A549 (cell line): ENCODE measurements at regions not wholly inside any gene's neighbourhood (a gene's known extent, or its start where the extent isn't known, plus 50 kb on each side); places are given as distances from the start of the nearest gene placed in this dataset.

Source experiments
- CBX2 ChIP-seq: fragments of 200-600 bp; sonication (generic); IDR thresholded peaks from 2 replicates; pipeline ENCODE4 v1.6.1; 2016; ENCODE audit warnings: low read depth, mild to moderate bottlenecking, borderline replicate concordance
- EP300 ChIP-seq, 2 experiments: fragments of >200 bp; sonication (Bioruptor Twin); formaldehyde crosslinking; IDR thresholded peaks; 2 replicates in 1 of 2; 3 replicates in 1 of 2; pipeline ENCODE4 v1.6.1; 2016 to 2017
- KDM1A ChIP-seq: fragments of 200-600 bp; sonication (generic); IDR thresholded peaks from 2 replicates; pipeline ENCODE4 v1.6.1; 2016; ENCODE audit warnings: low read depth, mild to moderate bottlenecking
- PHF8 ChIP-seq: fragments of 200-600 bp; sonication (generic); IDR thresholded peaks from 2 replicates; pipeline ENCODE4 v1.6.1; 2016; ENCODE audit warnings: low read depth, mild to moderate bottlenecking, antibody characterized with exemption, moderate library complexity, borderline replicate concordance
- POLR2A ChIP-seq: IDR thresholded peaks from 2 replicates; pipeline ENCODE4 v1.6.1; 2012; ENCODE audit warnings: mild to moderate bottlenecking, low read length
- RAD21 ChIP-seq, 2 experiments: fragments of >200 bp in 1 of 2; sonication (Bioruptor Twin) in 1 of 2; formaldehyde crosslinking in 1 of 2; IDR thresholded peaks in 1 of 2; conservative IDR thresholded peaks in 1 of 2; 2 replicates in 1 of 2; 3 replicates in 1 of 2; pipeline ENCODE4 v1.6.1; 2012 to 2018; ENCODE audit warnings: inconsistent platforms in 1 of 2
- RNF2 ChIP-seq: fragments of 200-600 bp; sonication (generic); IDR thresholded peaks from 2 replicates; pipeline ENCODE4 v1.6.1; 2016; ENCODE audit warnings: low read depth, mild to moderate bottlenecking, antibody characterized with exemption, moderate library complexity, borderline replicate concordance
- TP53 ChIP-seq: fragments of 250-450 bp; sonication (Bioruptor Pico); IDR thresholded peaks from 2 replicates; pipeline ENCODE4 v1.5.0; 2021; ENCODE audit warnings: mild to moderate bottlenecking, moderate library complexity
- ZC3H11A ChIP-seq: fragments of 450-650 bp; IDR thresholded peaks from 2 replicates; pipeline ENCODE4 v1.6.1; 2014; ENCODE audit warnings: antibody characterized with exemption, mild to moderate bottlenecking
- TF ChIP-seq, protein P1 (sequence below): fragments of >200 bp; sonication (Bioruptor Twin); formaldehyde crosslinking; IDR thresholded peaks from 3 replicates; pipeline ENCODE4 v1.5.1; 2016

DNA sequence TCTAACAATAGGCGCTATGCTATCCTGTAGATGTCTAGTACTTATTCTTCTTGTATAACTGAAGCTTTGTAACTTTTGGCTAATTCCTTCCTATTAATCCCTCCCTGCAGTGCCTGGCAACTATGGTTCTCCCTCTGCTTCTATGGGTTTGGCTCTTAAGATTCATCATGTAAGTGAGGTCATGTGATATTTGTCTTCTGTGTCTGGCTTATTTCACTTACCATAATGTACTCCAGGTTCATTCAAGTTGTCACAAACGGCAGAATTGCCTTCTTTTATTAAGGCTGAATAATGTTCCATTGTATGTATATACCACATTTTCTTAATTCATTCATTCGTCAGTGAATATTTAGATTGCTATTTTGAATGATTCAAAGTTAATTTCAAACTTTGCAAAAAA lies 149.9 kb upstream of the GAS1 start:
- TF ChIP-seq KDM1A (no peak), POLR2A (no peak), PHF8 (no peak), TP53 (no peak), EP300 (IDR thresholded peaks at IDR 0.05) (no peak), CBX2 (no peak), RAD21 (conservative IDR thresholded peaks at IDR 0.05 in 1 of 2, IDR thresholded peaks at IDR 0.05 in 1 of 2) (no peak), RNF2 (no peak), ZC3H11A (no peak)
- TF ChIP-seq, protein P1, sequence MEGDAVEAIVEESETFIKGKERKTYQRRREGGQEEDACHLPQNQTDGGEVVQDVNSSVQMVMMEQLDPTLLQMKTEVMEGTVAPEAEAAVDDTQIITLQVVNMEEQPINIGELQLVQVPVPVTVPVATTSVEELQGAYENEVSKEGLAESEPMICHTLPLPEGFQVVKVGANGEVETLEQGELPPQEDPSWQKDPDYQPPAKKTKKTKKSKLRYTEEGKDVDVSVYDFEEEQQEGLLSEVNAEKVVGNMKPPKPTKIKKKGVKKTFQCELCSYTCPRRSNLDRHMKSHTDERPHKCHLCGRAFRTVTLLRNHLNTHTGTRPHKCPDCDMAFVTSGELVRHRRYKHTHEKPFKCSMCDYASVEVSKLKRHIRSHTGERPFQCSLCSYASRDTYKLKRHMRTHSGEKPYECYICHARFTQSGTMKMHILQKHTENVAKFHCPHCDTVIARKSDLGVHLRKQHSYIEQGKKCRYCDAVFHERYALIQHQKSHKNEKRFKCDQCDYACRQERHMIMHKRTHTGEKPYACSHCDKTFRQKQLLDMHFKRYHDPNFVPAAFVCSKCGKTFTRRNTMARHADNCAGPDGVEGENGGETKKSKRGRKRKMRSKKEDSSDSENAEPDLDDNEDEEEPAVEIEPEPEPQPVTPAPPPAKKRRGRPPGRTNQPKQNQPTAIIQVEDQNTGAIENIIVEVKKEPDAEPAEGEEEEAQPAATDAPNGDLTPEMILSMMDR = no peak
